NCI-H526 treated with DMSO at 0.1 percent for 48 hours (cell line): ENCODE measurements at regions not wholly inside any gene's neighbourhood (a gene's known extent, or its start where the extent isn't known, plus 50 kb on each side); places are given as distances from the start of the nearest gene placed in this dataset.

Experiments
- DNase-seq: peaks from one replicate; lab custom pipeline; 2025; lab: John Stamatoyannopoulos, UW

DNA sequence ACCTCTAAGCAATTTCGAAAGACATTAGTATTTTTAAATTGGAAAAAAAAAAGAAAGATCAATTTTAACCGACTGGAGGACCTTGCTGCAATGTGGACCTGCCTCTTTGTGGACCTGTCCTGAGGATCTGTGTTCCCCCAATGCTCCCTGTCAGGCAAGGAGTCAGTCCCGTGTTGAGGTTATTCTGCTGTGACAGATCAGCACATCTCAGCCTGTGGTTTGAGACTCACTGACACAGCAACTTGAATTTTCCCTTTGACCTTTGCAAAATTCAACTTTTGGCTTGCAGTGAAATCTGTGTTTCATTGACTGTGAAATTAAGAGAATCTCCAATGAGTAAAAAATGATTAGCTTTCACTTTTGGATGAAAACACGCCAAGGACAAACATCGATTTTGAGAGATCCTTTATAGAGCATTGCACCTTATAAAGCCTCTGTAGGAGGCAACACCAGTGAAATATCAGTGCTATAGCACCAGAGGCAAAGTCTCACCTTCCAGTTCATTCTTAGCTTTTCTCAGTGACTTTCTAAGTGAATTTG, 186.9 kb downstream of the GPAT3 start:
- DNase-seq: no peak

GRCh38 chr4:83716874-83717273, 181.0 kb downstream of the GPAT3 start:
- DNase-seq: no peak

GRCh38 chr4:83712890-83713289, 177.0 kb downstream of the GPAT3 start:
- peak; percentile 42 for DNase-seq

DNA sequence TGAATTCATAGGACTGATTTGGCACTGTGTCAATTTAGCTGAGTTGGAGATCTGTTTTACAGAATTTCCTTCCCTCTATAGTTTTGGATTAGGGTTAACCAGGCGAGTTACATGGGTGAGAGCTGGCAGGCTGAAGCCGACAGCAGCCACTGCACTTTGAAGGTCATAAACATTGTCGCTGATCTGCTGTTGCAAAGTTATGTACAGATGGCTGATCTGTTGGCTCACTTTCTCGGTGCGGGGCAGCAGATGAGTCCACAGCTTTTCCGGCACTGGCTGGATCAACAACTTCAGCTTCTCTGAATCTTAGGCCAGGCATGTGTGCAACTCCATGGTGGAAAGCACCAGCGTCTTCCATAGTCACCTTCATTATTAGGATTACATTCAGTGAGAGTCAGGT, 173.7 kb downstream of the GPAT3 start:
- no peak for DNase-seq

DNA sequence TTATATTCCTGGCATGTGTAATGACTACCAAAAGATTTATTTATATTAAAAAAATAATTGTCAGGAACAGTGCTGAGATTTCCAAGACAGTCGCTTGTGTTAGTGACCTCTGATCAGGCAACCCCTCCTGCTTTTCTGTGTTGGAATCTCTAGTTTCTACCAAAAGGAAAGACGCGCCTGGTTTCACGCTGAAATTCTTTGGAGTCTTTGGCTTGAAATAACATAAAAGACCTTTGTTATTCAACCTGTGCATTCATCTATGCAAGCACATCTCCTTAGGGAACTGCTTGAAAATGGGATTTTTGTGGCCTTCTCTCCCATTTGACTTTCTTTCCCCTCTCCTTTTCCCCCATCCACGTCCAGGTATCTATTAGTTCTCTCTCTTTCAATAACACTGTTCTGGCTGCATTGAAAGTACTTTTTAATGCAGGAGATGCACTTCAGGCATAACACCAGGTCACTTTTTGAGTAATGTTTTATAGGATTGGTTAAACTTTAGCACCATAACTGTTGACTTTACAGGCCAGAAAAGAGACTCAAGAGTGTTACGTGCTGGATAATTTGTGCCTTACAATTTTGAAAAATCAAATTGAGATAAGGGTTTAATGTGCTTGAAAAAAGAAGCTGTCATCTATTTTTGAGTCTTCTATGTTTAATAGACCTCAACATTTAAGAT, 172.7 kb downstream of the GPAT3 start:
- DNase-seq: no peak

DNA sequence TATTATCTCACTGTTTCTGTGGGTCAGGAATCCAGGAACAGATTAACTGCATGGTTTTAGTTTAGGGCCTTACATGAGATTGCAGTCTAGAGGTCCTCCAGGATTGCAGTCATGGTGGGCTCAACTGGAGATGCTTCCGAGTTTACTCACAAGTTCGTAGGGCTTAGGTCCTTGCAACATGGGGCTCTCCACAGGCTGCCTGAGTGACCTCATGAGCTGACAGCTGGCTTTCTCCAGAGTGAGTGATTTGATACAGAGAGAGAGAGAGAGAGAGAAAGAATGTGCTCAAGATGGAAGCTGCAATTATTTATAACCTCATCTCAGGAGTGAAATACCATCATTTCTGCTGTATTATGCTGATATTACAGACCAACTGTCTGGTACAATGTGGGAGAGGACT, 168.9 kb downstream of the GPAT3 start:
- no peak for DNase-seq

DNA sequence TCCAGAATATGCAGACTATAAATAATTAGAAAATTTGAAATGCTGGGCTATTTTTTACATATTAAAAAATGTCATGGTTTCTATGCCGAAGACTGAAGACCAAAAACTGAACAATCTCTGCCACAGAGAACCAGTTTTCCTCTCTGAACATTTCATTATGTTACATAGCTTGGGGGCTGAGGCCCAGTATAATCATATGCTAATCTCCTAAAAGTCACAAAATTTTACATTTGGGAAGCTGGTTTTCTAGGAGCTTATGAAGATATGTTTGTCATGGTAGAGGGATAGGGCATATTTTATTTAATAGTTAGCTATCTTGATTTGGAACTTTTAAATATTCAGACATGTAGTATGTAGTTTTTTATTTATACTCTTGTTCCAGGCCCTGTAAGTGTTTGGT, 167.8 kb downstream of the GPAT3 start:
- no peak for DNase-seq

- DNase-seq: no peak
Measured at GRCh38 chr4:83701041-83701440, 165.1 kb downstream of the GPAT3 start.

- no peak for DNase-seq
Measured at GRCh38 chr4:83699358-83699757, 163.4 kb downstream of the GPAT3 start.

GRCh38 chr4:83692028-83692427, 156.1 kb downstream of the GPAT3 start:
- DNase-seq: no peak

DNA sequence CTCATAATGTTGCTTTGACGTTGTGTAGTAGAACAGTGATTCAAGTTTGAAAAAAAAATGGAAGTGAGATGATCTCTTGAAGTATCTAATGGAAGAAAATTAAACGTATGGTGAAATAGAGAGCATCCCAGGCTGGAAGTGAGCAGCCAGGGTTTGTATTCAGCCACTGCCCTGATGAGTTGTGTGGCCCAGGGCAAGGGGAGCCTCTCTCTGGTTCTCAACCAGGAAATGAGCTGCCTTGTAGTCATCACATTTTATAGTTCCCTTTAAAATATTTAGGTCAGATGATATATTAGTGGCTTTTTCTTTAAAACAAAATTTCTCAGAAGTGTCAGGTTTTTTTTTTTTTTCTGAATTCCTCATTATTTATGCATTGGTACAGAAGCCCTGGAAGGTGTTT, 150.3 kb downstream of the GPAT3 start:
- DNase-seq: no peak

DNA sequence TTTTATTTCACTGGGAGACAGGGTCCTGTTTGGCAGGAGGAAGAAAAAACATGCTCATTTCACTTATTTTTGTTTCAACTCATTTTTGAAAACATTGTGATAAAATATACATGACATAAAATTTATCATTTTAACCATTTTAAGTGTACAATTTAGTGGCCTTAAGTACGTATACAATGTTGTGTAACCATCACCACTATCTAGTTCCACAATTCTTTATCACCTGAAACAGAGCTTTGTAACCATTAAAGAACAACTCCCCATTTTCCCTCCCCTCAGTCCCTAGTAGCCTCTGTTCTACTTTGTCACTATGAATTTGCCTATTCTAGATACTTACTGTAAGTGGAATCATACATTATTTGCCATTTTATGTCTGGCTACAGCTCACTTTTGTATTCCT, 143.8 kb downstream of the GPAT3 start:
- DNase-seq: no peak

GRCh38 chr4:83679254-83679653, 143.3 kb downstream of the GPAT3 start:
- no peak for DNase-seq

DNA sequence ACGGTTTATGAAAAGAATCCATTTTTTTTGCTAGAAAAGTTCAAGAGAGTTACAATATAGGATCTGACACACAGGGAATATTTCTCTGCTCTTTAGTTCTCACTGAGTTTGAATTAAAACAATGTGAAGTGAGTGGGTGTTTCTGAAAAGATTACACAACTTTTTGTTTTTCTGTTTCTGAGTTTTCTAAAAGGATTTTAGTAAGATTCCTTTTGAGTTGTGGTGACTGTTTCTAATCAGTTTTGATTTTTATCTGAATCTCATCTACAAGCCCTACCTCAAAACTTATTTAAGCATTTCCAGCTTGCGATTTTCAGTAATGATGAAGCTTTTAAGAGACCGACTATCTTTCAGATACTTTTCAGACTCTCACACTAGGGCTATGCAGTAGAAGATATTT, 141.7 kb downstream of the GPAT3 start:
- no peak for DNase-seq

DNA sequence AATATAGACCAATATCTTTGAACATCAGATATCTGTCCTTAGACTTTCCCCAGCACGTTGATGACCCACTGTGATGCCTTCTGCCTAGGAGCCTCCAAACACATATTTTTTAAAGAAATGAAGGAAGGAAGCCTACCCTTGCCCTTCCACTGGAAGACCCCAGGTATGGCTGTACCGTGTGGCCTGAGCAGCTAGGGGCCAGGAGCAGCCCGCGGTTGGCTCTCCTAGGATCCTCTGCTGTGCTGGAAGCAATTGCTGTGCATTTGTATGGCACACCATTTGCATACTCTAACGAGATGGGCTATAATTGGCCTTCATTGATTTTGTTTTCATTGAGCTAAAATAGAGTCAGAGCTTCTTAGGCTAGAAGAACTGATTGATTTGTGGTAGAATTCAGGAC, 128.8 kb downstream of the GPAT3 start:
- no peak for DNase-seq

DNA sequence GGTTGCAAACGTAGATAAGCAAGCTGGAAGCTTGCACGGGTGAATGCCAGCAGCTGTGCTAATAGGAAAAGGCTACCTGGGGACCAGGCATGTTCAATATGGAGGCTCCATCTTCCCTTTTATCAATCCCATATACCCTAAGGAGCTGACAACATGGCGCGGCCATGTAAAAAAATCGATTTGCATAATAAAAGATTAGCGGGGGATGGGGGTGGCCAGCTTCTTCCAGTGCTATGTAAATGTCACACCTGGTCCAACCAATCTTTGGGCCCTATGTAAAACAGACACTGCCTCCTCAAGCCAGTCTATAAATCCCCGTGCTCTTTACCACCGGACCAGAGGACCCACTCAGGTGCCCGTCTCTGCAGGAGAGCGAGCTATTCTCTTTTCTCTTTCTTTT, 128.2 kb downstream of the GPAT3 start:
- no peak for DNase-seq

- DNase-seq: no peak
Measured at GRCh38 chr4:83662204-83662603, 126.3 kb downstream of the GPAT3 start.

GRCh38 chr4:83661359-83661758, 125.5 kb downstream of the GPAT3 start:
- DNase-seq: no peak

DNA sequence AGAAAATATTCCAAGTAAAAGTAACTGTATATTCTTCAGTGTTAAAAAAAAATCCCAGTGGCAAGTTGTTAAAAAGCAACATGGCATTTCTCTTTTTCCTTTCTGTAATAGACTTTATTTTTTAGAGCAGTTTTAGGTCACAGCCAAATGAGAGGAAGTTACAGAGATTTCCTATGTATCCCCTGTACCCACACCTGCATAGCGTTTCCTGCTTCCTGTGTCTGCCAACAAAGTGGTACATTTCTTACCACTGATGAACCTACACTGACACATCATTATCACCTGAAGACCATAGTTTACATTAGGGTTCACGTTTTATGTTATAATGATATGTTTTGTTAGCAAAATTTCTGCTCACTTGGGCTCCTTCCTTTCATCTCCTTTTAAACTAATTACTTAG, 124.7 kb downstream of the GPAT3 start:
- no peak for DNase-seq

DNA sequence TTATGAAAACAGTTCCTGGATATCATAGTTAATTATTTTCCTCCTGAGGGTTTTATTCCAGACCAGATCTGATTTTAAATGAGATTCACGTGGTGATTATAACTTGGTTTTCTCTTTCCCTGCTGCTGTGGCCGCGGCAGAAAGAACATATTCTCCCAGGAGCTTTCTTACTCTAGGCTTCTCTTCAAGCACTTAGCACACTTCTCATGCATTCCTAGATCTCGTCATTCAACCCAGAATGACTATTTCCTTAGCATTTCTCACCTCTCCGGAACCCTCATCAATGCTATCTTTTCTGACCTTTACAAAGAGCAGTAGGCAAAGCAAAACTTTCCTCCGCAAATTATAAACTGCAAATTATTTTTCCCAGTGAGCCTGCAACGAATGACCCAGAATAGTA, 122.9 kb downstream of the GPAT3 start:
- DNase-seq: no peak

- no peak for DNase-seq
Measured at GRCh38 chr4:83657336-83657735, 121.4 kb downstream of the GPAT3 start.
